PC-3 (cell line): ENCODE measurements at regions not wholly inside any gene's neighbourhood (a gene's known extent, or its start where the extent isn't known, plus 50 kb on each side); places are given as distances from the start of the nearest gene placed in this dataset.
"Not testable (repeated sequence)": the region's sequence is repeated elsewhere in the genome, so short reads cannot be mapped to it uniquely, and the experiment has no call there.

Experiments used
- CTCF ChIP-seq: fragments of 300-600 bp; sonication (generic); conservative IDR thresholded peaks from 2 replicates; pipeline ENCODE4 v1.5.1; 2017; ENCODE audit warnings: antibody characterized with exemption, low read depth, mild to moderate bottlenecking, low read length
- EZH2 ChIP-seq: fragments of 300-600 bp; sonication (generic); IDR thresholded peaks from one replicate; pipeline ENCODE4 v1.6.1; 2017; ENCODE audit warnings: antibody characterized with exemption, mild to moderate bottlenecking, low read length; ENCODE audit not compliant: unreplicated experiment

- TF ChIP-seq CTCF, EZH2: not testable (repeated sequence)
These were observed 286.2 kb downstream of the TUBA3C start for GRCh38 chr13:18895411-18895810.
